ENCODE measurements at regions not wholly inside any gene's neighbourhood (a gene's known extent, or its start where the extent isn't known, plus 50 kb on each side); places are given as distances from the start of the nearest gene placed in this dataset.
"Not testable (repeated sequence)": the region's sequence is repeated elsewhere in the genome, so short reads cannot be mapped to it uniquely, and the experiment has no call there.

DNA sequence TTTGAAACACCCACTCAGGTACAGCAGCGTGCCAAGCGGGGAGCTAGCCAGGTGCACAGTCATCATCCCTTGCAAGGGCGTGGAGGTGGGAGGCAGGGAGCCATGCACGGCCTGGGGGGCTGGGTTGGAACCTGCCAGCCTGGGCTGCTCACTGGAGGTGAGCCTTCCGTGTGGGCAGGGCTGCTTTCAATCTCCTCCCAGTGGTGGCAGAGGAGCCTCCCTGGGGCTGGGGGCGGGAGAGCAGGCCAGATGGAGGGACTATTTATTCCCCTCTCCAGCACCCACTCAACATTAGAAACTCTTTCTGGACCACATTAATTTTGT, 90.3 kb downstream of the KATNIP start:
- Histone ChIP-seq H3K4me1 (no peaks in the 10 kb centered on the region), H3K27ac (no peak overlapping the region), H3K9me3 (no peaks in the 10 kb centered on the region), H3K4me3 (no peak overlapping the region), H3K36me3 (no peaks in the 10 kb centered on the region), H3K27me3 (no peaks in the 10 kb centered on the region)
- ATAC-seq (peak; percentile 21), DNase-seq (no peak)
- TF ChIP-seq, protein P1, sequence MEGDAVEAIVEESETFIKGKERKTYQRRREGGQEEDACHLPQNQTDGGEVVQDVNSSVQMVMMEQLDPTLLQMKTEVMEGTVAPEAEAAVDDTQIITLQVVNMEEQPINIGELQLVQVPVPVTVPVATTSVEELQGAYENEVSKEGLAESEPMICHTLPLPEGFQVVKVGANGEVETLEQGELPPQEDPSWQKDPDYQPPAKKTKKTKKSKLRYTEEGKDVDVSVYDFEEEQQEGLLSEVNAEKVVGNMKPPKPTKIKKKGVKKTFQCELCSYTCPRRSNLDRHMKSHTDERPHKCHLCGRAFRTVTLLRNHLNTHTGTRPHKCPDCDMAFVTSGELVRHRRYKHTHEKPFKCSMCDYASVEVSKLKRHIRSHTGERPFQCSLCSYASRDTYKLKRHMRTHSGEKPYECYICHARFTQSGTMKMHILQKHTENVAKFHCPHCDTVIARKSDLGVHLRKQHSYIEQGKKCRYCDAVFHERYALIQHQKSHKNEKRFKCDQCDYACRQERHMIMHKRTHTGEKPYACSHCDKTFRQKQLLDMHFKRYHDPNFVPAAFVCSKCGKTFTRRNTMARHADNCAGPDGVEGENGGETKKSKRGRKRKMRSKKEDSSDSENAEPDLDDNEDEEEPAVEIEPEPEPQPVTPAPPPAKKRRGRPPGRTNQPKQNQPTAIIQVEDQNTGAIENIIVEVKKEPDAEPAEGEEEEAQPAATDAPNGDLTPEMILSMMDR (IDR thresholded peaks at IDR 0.05), result no peak
- intact Hi-C loops (cut with DNase I), result no loop called here

DNA sequence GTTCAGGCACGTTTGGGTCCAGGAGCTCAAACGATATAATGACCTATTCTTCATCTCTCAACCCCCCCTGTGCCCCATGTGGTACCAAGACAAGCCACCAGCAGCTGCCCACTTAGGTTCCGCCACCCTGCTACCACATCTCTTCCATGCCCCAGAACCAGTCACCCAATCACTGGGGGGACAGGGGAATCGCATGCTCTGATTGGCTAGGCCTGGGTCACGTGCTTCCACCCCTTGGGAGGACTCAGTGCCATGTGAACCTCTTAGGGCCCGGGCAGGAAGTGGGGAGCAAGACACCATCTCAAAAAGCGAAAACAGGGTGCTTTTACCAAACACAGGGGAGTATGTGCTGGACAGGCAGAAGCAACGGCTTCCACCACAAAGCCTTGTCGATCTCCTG, 91.3 kb downstream of the KATNIP start:
- Histone ChIP-seq H3K27ac (no peak overlapping the region), H3K4me1 (no peaks in the 10 kb centered on the region), H3K27me3 (no peaks in the 10 kb centered on the region), H3K4me3 (no peak overlapping the region), H3K9me3 (no peaks in the 10 kb centered on the region), H3K36me3 (no peaks in the 10 kb centered on the region)
- no peak for ATAC-seq
- TF ChIP-seq, protein P1 (IDR thresholded peaks at IDR 0.05), result no peak
- DNase-seq, result no peak
- intact Hi-C loops (cut with DNase I), result no loop called here

DNA sequence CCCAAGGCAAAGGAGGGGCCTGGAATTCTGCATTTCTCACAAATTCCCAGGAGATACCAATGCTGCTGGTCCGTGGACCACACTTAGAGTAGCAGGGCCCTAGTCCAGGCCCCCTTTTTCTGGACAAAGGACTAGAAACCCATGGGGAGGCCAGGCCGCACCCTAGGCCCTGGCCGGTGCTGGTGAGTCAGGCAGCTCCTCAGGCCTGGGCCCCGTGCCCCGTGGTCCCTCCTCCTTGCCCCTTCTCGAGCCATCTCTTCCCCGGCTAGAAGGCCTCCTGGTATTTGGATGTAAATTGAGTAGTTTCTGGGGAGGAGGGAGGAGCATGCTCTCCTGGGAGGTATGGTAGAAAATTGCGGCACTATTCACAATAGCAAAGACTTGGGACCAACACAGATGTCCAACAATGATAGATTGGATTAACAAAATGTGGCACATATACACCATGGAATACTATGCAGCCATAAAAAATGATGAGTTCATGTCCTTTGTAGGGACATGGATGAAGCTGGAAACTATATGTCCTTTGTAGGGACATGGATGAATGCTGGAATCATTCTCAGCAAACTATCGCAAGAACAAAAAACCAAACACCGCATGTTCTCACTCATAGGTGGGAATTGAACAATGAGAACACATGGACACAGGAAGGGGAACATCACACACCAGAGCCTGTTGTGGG, 91.9 kb downstream of the KATNIP start:
- H3K4me3 ChIP-seq; DNase-seq; H3K27ac ChIP-seq; H3K9me3 ChIP-seq; H3K4me1 ChIP-seq; intact Hi-C loops (cut with DNase I); H3K36me3 ChIP-seq; ATAC-seq; H3K27me3 ChIP-seq: not testable (repeated sequence)

DNA sequence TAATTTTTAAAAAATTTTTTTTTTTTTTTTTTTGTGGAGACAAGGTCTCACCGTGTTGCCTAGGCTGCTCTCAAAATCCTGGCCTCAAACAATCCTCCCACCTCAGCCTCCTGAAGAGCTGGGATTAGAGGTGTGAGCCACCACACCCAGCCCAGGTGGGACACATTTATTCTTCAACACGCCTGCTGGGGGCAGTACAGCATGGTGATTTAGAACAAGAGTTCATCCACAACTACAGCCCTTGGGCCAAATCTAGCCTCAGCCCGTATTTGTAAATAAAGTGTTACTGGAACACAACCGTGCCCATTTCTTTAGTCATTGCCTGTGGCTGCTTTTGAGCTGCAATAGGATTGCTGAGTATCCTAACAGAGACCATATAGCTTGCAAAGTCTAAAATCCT, 92.8 kb downstream of the KATNIP start:
- H3K4me3 ChIP-seq, result no peak overlapping the region
- H3K27me3 ChIP-seq, result no peaks in the 10 kb centered on the region
- TF ChIP-seq, protein P1 (IDR thresholded peaks at IDR 0.05), result no peak
- no peaks in the 10 kb centered on the region for H3K36me3 ChIP-seq
- intact Hi-C loops (cut with DNase I), result no loop called here
- no peaks in the 10 kb centered on the region for H3K4me1 ChIP-seq
- DNase-seq, result no peak
- no peaks in the 10 kb centered on the region for H3K9me3 ChIP-seq
- H3K27ac ChIP-seq, result no peak overlapping the region
- ATAC-seq, result no peak

DNA sequence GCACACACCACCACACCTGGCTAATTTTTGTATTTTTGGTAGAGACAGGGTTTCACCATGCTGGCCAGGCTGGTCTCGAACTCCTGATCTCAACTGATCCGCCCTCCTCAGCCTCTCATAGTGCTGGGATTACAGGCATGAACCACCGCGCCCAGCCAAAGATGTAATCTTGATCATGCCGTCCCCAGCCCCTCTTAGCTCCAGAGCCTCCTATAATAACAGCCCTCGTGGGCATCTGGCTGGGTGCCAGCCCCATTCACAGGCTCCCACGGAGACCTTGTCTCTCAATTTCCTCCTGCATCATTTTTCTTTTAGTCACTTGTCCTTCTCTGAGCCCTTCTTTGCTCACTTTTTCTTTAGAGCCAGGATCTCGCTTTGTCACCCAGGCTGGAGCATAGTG, 94.2 kb downstream of the KATNIP start:
- H3K27me3 ChIP-seq, result no peaks in the 10 kb centered on the region
- intact Hi-C loops (cut with DNase I), result no loop called here
- ATAC-seq (no peak), DNase-seq (no peak)
- TF ChIP-seq, protein P1 (IDR thresholded peaks at IDR 0.05), result no peak
- no peak overlapping the region for H3K4me3 ChIP-seq
- no peaks in the 10 kb centered on the region for H3K36me3 ChIP-seq
- no peaks in the 10 kb centered on the region for H3K4me1 ChIP-seq
- no peaks in the 10 kb centered on the region for H3K9me3 ChIP-seq
- no peak overlapping the region for H3K27ac ChIP-seq

DNA sequence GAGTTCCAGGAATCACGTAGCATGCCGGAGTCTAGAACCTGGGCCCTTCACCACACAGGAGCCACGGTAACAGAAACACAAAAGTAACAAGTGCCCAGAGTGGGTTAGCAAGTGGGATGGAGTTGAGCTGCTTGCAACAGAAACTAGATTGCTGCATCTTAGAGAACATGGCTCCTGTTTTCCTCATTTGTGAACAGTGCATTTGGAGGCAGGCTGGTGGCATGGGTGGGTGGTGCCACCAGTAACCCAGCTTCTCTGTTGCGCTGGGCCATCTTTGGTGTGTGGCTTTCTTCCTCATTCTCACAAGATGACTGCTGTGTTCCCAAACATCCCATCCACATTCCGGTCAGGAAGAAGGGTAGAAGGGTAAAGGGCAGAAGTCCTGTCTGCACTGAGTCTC, 95.5 kb downstream of the KATNIP start:
- Histone ChIP-seq H3K27ac (no peak overlapping the region), H3K4me3 (no peak overlapping the region), H3K27me3 (no peaks in the 10 kb centered on the region), H3K9me3 (no peaks in the 10 kb centered on the region), H3K36me3 (no peaks in the 10 kb centered on the region), H3K4me1 (no peaks in the 10 kb centered on the region)
- ATAC-seq (peak; percentile 24), DNase-seq (no peak)
- TF ChIP-seq, protein P1 (IDR thresholded peaks at IDR 0.05), result no peak
- intact Hi-C loops (cut with DNase I), result no loop called here
